HL-60/S4 (cell line): ENCODE measurements at regions not wholly inside any gene's neighbourhood (a gene's known extent, or its start where the extent isn't known, plus 50 kb on each side); places are given as distances from the start of the nearest gene placed in this dataset.

Experiments used
- in situ Hi-C: fragments of 300-500 bp; cut with MboI; formaldehyde crosslinking; loops from 2 replicates; pipeline ENCODE4 v1.14.3; 2022; ENCODE audit warnings: low sequenced_read_pairs

DNA sequence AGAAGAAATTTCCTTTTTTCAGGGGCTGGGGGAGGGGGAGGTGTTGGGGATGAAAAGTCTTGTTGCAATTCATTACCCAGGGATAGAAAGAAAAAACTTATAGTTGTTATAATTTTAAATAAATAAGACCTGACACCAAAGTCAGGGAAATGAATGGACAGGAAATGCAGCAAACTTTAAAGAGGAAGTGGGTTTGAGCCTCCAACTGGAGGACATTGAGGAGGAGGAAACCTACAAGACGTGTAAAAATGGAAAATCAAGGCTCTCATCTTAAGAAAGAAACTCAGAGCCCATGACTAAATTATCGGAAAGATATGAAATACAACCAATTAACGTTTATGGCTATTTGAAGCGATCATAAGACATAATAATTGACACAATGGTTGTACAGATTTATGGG lies 54.4 kb downstream of the NIBAN1 start:
- in situ Hi-C loops, result no loop called here

DNA sequence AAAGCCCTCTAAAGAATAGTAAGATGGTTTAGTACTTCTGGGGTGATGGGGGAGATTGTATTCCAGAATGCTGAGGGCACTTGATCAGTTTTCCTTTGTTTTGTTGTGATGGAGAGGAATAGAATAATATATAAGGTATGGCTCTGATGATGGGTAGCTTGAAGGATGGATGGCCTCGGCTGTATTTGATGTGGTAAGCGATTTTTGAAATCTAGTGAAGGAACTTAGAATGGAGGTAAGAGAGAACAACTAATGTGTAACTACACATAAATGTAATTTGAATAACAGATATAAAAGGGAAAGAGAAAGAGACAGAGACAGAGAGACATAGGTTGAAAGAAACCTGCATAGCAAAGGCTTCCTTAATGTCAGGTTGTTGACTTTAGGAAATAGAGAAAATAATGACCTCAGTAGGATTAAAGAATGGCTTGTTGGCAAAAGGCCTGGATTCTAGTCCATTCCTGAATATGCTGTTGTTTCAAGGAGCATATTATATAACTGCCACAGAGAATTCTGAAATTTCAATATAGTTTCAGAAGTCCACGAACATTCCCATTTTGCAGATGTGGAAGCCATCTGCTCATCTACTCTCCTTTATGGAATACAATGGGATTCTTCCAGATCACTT lies 58.7 kb downstream of the NIBAN1 start:
- in situ Hi-C loops, result no loop called here

DNA sequence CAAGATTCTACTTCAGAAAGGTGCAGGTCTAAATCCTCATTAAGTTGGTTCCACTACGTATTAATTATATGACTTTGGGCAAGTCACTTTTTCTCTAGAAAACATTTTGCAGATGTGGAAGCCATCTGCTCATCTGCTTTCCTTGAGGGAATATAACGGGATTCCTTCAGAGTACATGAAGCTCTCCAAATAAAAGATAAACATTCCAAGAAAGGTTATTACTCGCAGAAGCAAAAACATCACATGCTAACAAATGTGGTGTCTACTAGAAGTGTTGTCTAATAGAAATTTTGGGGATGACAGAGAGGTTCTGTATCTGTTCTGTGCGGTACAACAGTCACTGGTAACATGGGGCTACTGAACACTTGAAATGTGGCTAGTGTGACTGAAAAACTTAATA lies 60.2 kb downstream of the NIBAN1 start:
- in situ Hi-C loops, result no loop called here

DNA sequence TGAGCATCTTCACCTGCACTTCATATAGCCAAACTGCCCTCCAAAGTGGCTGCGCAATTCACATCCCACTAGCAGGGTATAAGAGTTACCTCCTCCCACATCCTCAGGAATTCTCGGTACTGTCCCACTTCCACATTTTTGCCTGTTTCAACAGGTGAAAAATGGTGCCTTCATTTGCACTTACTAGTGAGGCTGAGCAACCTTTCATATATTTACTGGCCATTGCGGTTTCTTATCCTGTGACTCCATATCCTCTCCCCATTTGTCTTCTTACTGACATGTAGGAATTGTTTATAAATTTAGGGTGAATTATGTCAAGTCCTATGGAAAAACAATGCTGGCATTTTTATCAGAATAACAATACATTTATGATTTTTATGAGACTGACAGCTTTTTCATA lies 61.9 kb downstream of the NIBAN1 start:
- in situ Hi-C loops, result no loop called here

DNA sequence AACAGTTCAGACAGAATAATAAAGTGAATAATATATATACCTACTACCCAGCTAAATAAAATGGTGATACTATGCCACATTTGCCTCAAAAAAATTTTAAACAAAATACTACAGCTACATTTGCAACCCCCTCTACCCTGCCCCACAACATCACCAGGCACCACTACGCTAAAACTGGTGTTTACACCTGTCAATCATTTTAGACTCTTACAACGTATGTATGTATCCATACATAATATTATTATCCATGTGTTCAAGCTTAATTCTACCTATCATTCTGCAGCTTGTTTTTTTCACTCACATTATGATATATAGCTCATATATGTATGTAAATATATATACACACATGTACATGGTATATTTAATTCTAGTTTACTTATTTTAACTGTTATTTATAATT lies 62.5 kb downstream of the NIBAN1 start:
- in situ Hi-C loops, result no loop called here

DNA sequence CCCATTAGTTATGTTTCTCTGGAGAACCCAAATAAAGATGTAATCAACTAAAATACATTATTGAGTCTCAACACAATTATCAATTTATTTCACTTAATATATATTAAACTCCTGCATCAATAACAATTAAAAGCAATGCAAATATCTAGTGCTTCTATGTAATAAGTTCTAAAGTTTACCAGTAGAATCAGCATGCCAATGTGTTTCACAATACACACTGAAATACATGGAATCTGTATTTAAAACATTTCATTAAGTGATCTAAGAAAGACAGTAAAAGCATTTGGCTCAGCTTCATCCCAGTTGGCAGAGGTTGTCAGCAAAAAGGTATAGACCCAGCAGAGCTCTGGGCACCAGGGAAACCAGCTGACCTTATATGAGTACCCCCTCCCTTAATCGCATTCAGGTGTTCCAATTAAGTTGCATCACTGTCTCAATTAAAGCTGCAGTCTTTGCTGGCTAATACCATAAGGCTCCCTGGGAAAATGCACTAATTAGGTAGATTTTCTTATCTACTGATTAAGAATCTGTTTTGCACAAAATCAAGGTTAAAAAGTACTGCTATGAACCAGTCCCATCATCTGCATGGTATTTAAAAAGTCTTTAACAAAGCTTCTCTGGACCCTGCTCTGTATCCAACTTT lies 63.1 kb downstream of the NIBAN1 start:
- in situ Hi-C loops, result no loop called here

DNA sequence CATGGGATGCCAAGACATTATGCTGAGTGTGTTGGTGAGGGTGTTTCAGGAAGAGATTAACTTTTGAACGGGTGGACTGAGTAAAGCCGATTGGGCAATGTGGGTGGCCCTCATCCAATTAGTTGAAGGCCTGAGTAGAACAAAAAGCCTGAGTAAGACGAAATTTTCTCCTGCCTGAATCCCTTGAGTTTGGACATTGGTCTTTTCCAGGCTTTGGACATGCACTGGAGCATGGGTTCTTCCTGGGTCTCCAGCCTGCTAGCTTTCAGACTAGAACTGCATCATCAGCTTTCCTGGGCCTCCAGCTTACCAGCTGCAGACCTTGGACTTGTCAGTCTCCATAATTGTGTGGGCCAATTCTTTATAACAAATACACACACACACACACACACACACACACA lies 63.6 kb downstream of the NIBAN1 start:
- in situ Hi-C loops, result no loop called here

DNA sequence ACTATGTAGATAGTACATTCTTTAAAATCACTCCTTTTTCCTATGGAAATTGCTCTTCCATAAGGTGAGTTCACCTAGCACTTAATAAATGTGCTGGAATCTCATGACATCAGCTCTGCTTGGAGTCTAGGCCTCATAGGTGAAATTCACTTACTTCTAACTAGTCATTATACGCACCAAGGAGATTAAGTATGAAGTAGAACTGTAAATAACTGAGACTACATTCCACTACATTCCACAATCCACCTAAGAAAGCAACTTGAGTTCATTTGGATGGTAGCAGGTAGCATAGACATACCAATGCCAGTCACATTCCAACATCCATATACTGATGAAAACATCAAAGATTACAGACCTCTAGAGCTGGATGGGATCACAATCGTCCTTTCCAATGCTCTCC lies 64.3 kb downstream of the NIBAN1 start:
- in situ Hi-C loops, result no loop called here

DNA sequence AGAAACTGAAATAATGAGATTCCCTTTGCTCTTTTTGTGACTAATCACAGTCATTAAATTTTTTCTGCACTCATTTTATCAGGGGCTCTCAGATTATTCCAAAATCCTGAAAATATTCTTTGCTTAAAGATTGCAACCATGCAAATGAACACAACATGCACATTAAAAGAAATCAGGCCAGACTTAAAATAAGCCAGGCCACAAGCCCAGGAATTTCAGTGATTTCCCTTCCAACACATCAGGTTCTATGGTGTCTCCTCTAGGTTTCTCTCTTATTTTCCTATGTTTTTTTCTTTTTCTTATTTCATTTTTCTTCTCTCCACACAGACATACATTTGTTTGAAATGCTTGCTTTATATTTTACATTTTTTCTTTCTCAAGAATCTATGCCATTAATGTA lies 65.3 kb downstream of the NIBAN1 start:
- in situ Hi-C loops, result no loop called here

DNA sequence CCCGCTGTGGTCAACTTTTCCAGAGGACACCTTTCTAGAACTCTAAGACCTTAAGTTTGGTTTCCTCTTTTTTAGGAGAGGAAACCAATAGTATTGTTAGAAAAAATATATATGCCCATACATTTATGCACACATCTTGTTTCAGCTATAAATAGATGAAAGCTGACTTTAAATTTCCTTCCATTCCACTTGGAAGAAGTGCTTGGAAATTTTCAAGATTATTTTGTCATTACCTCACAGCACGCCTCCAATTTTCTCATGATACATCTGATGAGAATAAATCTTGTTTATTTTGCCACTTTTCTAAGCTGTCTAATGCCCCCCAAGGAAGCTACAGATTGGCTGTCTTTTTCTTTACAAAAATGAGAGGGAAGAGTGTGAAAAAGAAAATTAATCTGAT lies 65.8 kb downstream of the NIBAN1 start:
- in situ Hi-C loops, result no loop called here

DNA sequence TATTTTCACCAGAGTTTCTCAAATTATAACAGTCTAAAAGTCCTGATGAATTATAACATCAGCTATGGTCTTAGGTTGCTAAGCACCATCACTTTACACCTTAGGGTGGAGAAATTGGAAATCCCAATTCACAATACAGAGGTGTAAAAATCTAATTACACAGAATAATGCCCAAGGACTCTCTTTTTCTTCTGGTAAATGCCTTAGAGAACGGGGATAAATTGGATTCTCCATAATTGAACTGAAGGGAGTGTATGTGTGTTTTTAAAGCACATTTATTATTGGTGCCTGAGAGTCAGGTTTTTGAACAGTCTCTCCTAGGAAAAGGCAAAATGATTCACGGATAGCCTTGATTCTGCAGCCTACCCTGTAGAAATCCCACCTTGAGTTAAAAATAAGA lies 66.8 kb downstream of the NIBAN1 start:
- in situ Hi-C loops, result no loop called here

DNA sequence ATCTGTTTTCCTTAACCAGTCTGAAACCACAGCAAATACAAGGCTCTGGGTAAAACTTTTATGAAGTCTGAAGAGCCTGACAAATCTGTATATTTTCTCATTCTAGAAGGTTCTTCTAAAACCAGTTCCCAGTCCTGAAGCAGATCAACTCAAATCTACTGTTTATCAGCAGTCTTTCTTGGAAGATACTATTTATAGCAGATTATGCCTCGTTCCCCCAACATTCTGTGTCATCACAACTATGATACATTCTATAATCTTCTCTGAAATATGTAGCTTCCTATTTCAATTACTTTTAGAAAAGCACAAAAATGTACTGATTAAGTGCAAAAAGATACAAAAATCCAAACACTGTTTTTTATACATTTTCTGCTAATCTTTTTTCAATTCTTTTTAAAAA lies 67.5 kb downstream of the NIBAN1 start:
- in situ Hi-C loops, result no loop called here

DNA sequence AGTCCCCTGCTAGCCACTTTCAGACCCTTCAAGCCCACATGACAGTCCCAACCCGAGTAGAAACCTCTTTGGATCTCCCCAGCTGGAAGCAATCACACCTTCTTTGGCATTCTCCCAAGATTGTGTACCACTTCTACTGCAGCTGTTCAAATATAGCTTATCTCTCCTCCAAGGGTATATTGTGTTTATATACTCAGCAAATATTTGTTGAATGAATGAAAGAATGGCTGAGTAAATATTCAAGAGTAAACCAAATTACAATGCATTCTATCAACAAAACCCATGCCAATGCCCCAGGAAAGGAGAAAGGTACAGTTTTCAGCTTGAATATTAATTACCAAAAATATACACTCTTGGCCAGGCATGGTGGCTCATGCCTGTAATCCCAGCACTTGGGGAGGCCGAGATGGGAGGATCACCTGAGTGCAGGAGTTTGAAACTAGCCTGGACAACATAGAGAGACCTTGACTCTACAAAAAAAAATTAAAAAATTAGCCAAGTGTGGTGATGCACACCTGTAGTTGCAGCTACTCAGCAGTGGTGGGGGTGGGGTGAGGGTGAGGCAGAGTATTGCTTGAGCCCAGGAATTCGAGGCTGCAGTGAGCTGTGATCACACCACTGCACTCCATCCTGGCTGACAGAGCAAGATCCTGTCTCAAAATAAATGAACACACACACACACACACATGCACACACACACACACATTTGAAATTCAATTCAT lies 68.5 kb downstream of the NIBAN1 start:
- in situ Hi-C loops, result no loop called here

DNA sequence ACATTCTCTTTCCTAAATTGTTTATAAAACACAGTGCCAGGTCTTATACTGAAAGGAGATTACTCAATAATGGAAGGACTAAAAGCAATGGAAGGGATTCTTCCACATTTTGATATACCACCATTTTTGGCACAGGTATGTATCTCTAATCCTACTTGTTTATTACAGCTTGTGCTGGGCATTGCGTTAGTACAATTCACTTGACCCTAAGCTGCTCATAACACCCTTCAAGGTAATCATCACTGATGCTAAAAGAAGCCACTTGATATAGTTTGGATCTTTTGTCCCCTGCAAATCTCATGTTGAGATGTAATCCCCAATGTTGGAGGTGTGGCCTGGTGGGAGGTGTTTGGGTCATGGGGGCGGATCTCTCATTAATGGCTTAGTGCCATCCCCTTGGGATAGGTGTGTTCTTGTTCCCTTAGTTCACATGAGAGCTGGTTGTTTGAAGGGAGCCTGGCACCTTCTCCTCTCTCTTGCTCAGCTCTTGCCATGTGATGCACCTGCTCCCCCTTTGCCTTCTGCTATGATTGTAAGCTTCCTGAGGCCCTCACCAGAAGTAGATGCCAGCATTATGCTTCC lies 71.1 kb downstream of the NIBAN1 start:
- in situ Hi-C loops, result no loop called here

DNA sequence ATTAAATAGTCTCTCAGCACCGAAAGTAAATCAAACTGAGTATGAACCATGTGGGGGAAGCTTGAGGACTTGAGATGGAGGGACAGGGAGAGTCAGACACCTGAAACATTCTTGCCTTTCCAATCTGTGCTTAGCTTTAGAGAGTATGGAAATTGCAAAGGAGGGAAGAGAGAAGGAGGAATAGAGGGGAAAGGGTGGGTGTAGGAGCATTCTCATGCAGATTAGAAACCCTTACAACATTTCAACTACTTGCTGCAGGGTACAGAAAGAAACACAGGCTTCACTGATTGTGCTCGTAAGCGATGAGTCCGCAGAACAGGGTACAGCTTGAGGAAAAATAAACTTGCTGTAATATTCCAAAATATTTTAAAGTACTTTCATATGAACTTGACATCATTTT lies 73.8 kb downstream of the NIBAN1 start:
- in situ Hi-C loops, result no loop called here

DNA sequence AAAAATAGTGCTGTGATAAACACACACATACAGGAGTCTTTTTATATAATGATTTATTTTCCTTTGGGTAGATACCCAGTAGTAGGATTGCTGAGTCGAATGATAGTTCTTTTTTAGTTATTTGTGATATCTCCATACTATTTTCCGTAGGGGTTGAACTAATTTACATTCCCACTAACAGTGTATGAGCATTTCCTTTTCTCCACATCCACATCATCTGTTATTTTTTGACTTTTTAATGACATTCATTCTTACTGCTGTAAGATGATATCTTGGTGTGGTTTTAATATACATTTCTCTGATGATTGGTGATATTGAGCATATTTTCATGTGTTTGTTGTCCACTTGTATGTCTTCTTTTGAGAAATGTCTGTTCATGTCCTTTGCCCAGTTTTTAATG lies 78.3 kb downstream of the NIBAN1 start:
- in situ Hi-C loops, result no loop called here

DNA sequence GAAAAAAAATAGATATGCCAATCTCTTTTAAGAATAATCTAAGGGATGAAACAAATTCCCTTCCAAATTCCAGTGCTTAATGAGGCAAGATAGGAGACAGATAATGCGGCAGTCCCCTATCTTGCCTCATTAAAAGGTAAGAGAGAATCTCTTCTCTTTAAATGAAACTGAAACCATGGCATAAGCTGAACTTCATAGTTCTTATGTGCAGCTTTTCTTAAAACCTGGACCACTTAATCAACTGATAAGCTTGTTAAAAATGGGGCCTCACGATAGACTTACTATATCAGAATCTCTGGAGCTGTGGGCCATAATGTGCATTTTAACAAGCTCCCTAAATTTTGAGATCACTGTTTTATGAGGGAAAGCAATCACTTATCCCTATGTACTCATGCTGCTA lies 79.2 kb downstream of the NIBAN1 start:
- in situ Hi-C loops, result no loop called here

DNA sequence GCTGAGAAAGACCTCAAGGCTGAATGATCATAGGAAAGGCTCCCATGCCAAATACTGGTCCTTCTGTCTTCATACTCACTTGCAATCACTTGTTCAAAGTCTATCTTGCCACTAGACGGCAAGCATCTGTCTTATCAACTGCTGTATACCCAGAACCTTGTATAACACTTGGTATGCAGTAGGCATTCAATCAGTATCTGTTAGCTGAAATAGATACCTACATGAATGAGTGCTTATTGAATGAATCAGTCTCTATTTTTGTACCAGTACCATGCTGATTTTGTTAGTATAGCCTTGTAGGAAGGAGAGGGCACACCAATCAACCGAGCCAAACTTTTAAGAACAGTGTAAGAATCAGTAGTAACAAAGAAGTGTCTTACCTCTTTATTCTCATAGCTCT lies 80.6 kb downstream of the NIBAN1 start:
- in situ Hi-C loops, result no loop called here

DNA sequence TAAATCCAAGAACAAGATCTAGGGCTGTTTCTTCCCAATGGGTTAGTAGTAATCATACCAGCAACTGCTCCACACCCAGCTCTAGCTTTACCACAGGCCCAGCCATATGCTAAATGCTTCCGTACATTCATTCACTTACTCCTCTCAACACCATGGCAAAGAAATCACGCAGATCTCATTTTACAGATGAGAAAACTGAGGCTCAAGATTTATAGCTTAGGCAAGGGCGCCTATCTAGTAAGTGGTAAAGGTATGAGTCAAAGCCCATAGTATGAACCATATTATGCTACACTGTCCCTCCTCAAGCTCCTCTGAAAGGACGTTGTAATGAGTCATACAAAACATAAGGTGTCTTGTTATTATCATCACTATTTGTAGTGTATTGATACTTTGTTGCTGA lies 82.2 kb downstream of the NIBAN1 start:
- in situ Hi-C loops, result no loop called here

DNA sequence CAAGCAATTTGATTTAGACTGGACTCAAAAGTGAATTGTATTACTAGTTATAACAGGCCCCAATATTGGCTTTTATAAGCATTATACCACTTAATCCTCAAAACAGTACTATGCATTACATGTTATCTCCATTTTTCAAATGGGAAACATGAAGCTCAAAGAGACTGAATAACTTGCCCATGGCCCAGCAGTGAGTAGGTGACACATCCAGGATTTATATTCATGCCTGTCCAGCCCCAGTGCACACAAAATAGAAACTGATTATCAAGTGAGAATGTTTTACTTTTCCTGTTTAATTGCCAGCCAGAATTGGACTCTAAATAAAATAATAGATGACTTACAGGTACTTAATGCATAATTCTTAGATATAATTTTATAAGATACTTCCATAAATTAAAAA lies 82.9 kb downstream of the NIBAN1 start:
- in situ Hi-C loops, result no loop called here

DNA sequence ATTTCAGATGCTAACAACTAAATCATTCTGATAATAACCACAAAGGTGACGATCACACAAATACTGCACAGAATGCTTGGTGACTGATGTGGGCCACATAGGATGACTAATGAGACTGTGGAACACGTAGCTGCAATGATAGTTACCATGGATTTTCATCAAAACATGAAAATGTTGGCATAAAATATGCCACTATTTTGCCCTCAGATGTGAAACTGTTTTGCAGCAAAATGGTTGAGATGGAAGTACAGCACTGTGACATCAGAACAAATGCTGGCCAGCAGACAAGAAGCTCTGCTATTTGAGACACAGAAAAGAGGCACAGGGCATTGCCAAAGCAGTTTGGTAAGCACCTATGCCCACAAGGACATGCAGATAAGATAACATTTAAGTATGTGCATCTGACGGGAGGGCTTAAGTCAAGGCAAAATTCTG lies 83.8 kb downstream of the NIBAN1 start:
- in situ Hi-C loops, result no loop called here

DNA sequence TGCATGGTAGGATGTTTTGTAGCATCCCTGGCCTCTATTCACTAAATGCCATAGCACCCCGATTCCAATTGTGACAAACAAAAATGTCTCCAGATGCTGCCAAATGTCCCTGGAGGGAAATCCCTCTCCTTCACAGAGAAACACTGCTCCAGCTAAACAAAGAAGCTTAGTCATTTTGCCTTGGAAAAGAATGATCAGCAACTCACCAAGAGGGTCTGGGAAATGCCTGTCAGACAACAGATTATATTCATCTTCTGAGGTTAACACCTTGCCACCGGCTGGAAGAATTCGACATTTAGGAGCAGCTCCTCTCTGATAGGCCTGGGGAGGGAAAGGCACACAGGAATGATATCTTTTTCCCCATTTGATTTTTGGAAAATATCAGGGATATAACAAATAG lies 84.4 kb downstream of the NIBAN1 start:
- in situ Hi-C loops, result no loop called here
